Coronary artery (tissue), 2 donors: ENCODE measurements at regions not wholly inside any gene's neighbourhood (a gene's known extent, or its start where the extent isn't known, plus 50 kb on each side); places are given as distances from the start of the nearest gene placed in this dataset.

ENCODE experiments used
- DNase-seq: peaks from one replicate; pipeline ENCODE4 v3.0.0-alpha.2; 2017; ENCODE audit warnings: low spot score
- H3K27ac ChIP-seq, 2 donors: fragments of 200-600 bp; sonication (generic); one replicate each; pipeline ENCODE4 v1.5.1; 2016 to 2019
- H3K4me3 ChIP-seq: fragments of 200-600 bp; sonication (generic); 2 replicates; pipeline ENCODE4 v1.5.1; 2016; ENCODE audit warnings: mild to moderate bottlenecking, moderate library complexity
- TF ChIP-seq, protein P1 (sequence below): fragments of 200-600 bp; sonication (generic); IDR thresholded peaks from one replicate; pipeline ENCODE4 v1.5.1; 2019; ENCODE audit warnings: antibody characterized with exemption

DNA sequence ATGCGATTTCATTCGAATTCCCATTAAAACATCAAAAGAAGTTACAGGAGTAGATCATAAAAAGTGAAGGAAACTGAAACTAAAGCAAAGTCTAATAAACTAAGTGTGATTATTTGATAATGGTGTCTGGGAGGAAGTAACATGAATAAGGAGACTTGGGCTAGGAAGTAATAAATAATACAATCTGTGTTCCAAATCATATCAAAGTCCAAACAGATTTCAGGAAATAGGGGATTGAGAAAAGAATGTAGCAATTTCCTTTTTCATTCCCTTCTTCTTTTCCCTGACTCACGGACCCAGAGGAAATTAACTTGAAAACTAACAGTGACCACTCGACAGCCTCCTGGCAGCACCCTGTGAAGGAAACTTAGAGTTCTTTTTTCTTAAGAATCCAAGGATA is 758.4 kb upstream of the GCFC2 start:
- DNase-seq: no peak
- no peak overlapping the region for H3K27ac ChIP-seq
- TF ChIP-seq, protein P1, sequence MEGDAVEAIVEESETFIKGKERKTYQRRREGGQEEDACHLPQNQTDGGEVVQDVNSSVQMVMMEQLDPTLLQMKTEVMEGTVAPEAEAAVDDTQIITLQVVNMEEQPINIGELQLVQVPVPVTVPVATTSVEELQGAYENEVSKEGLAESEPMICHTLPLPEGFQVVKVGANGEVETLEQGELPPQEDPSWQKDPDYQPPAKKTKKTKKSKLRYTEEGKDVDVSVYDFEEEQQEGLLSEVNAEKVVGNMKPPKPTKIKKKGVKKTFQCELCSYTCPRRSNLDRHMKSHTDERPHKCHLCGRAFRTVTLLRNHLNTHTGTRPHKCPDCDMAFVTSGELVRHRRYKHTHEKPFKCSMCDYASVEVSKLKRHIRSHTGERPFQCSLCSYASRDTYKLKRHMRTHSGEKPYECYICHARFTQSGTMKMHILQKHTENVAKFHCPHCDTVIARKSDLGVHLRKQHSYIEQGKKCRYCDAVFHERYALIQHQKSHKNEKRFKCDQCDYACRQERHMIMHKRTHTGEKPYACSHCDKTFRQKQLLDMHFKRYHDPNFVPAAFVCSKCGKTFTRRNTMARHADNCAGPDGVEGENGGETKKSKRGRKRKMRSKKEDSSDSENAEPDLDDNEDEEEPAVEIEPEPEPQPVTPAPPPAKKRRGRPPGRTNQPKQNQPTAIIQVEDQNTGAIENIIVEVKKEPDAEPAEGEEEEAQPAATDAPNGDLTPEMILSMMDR: no peak
- H3K4me3 ChIP-seq: no peak overlapping the region

DNA sequence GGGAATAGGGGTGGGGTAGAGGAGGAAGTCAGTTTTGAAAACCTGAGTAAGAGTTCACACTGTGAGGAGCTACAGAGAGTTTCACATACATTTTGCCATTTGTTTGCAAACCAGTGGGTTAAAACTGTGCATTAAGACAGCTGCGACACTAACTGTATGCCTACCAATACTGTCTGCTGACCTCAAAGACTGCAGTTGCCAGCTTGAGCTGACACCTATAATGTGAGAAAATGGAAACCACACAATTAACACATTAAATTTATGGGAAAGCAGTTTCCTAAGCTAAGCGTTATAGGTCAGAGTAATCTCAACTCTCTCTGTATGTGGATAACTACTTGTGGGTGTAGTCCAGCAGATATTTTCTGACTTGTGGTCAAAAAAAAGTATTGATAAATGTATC is 756.6 kb upstream of the GCFC2 start:
- DNase-seq: no peak

DNA sequence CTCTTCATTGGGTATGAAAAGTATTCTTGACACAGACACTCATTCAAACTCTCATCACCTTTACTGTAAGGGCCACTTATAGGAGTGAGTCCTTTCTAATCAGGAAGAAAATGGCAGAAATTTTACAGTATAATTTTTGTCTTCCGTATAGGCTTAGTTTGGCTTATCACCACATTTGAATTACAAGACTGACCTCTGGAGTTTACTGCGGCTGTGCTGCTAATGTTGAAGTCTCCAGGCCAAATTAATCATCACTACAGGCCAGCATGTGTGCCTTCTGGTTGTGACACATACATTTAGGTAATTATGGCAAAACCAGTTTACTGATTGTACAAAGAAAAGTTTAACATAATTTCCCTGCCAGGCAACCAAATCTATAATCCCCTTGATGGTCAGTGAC is 753.6 kb upstream of the GCFC2 start:
- Histone ChIP-seq H3K4me3 (no peak overlapping the region), H3K27ac (no peak overlapping the region)
- TF ChIP-seq, protein P1: no peak
- DNase-seq: no peak

More for the DNA sequence above, 756.6 kb upstream of the GCFC2 start:
- no peak overlapping the region for H3K4me3 ChIP-seq
- H3K27ac ChIP-seq: no peak overlapping the region
- TF ChIP-seq, protein P1: no peak

DNA sequence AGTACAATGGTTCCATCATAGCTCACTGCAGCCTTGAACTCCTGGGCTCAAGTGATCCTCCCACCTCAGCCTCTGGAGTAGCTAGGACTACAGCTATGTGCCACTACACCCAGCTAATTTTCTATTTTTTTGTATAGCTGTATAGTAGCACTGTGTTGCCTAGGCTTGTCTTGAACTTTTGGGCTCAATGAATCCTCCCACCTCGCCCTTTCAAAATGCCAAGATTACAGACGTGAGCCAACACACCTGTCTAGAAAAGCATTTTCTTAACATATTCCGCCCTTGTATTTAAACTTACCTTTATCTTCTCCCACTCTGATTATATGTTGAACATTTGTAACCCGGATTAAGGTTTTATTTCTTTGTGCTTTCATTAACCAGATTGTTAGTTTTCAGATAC is 750.7 kb upstream of the GCFC2 start:
- no peak overlapping the region for H3K4me3 ChIP-seq
- no peak for DNase-seq
- H3K27ac ChIP-seq: no peak overlapping the region
- TF ChIP-seq, protein P1: no peak

DNA sequence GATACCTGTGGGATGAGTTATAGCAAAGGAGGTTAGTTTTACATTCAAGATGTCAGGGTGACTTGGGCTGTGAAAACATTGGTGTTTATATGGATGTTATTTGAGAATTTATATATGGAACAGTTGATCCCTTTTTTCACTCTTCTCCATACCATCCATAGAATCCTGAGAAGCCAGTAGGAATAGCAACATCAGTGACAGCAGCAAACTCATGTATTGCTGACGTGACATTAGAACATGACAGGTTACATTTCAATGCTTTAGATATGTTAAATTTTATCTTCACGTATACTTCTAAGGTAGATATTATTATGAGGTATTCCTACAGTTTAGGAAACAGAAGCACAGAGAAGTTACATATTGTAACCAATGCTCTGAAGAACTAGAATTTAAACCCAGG is 745.2 kb upstream of the GCFC2 start:
- Histone ChIP-seq H3K4me3 (no peak overlapping the region), H3K27ac (no peak overlapping the region)
- TF ChIP-seq, protein P1: no peak
- DNase-seq: no peak

DNA sequence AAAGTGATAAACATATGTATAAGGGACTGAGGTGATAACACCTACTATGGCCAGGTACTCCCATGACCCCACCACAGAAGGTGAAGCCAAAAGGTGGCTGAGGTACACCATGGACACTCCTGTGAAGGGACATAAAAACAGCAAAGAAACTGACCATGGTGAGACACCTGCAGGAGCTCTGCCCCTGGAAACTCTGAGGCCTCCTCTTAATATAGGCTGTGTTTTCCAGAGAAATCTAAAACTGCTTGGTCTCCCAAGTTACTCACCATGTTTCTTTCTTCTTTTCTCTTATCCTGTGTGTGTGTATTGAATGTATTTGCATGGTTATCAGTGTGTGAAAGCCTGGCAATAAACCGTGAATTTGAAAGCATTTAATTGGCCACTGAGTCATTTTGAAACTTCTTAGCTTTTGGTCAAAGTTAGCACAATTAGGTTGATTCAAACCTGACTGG is 739.3 kb upstream of the GCFC2 start:
- no peak overlapping the region for H3K27ac ChIP-seq
- TF ChIP-seq, protein P1: no peak
- DNase-seq: no peak
- H3K4me3 ChIP-seq: no peak overlapping the region

DNA sequence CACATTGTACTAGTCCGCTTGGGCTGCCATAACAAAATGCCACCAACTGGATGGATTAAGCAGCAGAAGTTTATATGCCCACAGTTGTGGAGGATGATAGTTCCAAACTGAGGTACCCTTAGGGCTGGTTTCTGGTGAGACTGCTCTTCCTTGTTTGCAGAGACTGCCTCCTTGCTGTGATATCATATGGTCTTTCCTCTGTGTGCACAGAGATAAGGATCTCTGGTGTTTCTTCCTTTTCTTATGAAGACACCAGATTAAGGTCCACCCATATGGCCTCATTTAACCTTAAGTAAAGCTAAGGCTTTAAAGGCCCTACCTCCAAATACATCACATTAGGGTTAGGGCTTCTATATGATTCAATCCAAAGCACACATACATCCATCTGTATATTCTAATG is 738.2 kb upstream of the GCFC2 start:
- no peak for DNase-seq
- Histone ChIP-seq H3K4me3 (no peak overlapping the region), H3K27ac (no peak overlapping the region)
- TF ChIP-seq, protein P1: no peak
